ENCODE measurements at regions not wholly inside any gene's neighbourhood (a gene's known extent, or its start where the extent isn't known, plus 50 kb on each side); places are given as distances from the start of the nearest gene placed in this dataset.

DNA sequence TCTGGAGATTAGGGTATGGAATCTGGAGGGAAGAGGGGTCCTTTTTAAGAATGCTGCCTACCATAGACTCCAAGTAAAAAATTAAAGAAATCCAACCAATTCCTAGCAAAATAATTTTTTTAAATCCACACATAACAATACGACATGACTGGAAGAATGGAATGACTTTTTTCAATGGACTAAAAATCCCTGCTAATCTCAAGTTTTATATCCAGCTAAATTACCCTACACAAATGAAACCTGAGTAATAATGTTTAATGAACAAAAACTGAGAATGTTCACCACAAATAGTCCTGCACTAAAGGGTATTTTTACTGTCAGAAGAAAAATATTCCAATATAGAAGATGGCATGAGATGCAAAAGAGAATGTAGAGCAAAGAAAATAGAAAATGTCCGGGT is 220.3 kb upstream of the AGTR1 start:
- DNase-seq (ENCODE audit: low read depth in 1 of 2, low spot score in 1 of 2), result no peak
- no peak overlapping the region for H3K4me3 ChIP-seq (replicated peaks; ENCODE audit: insufficient read depth, low read length)
- no peak for TF ChIP-seq SPI1 (IDR thresholded peaks at IDR 0.05; ENCODE audit: borderline replicate concordance, low read depth)
- TF ChIP-seq, protein P1, sequence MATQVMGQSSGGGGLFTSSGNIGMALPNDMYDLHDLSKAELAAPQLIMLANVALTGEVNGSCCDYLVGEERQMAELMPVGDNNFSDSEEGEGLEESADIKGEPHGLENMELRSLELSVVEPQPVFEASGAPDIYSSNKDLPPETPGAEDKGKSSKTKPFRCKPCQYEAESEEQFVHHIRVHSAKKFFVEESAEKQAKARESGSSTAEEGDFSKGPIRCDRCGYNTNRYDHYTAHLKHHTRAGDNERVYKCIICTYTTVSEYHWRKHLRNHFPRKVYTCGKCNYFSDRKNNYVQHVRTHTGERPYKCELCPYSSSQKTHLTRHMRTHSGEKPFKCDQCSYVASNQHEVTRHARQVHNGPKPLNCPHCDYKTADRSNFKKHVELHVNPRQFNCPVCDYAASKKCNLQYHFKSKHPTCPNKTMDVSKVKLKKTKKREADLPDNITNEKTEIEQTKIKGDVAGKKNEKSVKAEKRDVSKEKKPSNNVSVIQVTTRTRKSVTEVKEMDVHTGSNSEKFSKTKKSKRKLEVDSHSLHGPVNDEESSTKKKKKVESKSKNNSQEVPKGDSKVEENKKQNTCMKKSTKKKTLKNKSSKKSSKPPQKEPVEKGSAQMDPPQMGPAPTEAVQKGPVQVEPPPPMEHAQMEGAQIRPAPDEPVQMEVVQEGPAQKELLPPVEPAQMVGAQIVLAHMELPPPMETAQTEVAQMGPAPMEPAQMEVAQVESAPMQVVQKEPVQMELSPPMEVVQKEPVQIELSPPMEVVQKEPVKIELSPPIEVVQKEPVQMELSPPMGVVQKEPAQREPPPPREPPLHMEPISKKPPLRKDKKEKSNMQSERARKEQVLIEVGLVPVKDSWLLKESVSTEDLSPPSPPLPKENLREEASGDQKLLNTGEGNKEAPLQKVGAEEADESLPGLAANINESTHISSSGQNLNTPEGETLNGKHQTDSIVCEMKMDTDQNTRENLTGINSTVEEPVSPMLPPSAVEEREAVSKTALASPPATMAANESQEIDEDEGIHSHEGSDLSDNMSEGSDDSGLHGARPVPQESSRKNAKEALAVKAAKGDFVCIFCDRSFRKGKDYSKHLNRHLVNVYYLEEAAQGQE (IDR thresholded peaks at IDR 0.05; ENCODE audit: insufficient replicate concordance, low read depth), result no peak
- TF ChIP-seq POLR2AphosphoS5 (IDR thresholded peaks at IDR 0.05; ENCODE audit: low read depth), result no peak
- H3K27ac ChIP-seq (replicated peaks), result no peak overlapping the region
- H3K27me3 ChIP-seq (ENCODE audit: insufficient read depth, poor library complexity, severe bottlenecking), result no peaks in the 10 kb centered on the region

DNA sequence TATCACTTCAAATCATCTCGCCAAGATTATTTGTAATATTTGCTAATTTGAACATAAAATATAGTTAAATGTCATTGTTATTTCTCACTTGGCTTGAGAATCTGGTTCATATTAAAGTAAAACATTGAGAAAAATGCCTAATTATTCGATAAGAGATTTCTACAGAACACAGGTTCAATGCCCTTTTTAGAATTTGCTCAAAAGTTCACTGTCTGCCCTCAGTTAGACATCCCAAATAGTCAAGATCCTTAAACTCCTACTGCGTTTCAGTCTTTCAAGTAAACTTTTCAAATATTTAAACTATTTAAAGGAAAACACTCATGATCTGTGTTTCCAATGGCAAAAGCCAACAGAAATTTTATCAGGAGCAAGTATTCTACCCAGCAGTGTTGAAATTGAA is 204.1 kb upstream of the AGTR1 start:
- Histone ChIP-seq H3K27me3 (ENCODE audit: insufficient read depth, poor library complexity, severe bottlenecking) (no peaks in the 10 kb centered on the region), H3K4me3 (replicated peaks; ENCODE audit: insufficient read depth, low read length) (no peak overlapping the region), H3K27ac (replicated peaks) (no peak overlapping the region)
- DNase-seq (ENCODE audit: low read depth in 1 of 2, low spot score in 1 of 2), result no peak
- no peak for TF ChIP-seq SPI1 (IDR thresholded peaks at IDR 0.05; ENCODE audit: borderline replicate concordance, low read depth)
- no peak for TF ChIP-seq GABPA (IDR thresholded peaks at IDR 0.05; ENCODE audit: low read depth)
- TF ChIP-seq POLR2AphosphoS5 (IDR thresholded peaks at IDR 0.05; ENCODE audit: low read depth), result no peak

DNA sequence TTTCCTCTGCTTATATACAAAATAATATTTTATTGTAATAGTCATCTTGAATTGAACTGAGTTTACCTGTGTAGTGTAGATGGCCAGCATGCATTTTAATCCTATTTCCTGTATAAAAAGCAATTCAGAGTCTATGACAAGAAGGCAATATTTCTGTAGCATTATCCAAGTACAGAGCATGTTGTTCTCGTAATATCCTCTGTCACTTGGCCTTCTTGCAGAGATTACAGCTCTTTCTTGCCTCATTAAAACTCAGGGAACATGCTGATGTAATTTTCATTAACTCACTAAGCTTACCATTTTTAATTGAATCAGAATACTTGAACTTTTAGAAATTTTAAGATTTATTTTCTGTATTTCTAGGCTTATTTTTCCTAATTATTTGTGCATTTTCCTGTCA is 203.3 kb upstream of the AGTR1 start:
- no peaks in the 10 kb centered on the region for H3K27me3 ChIP-seq (ENCODE audit: insufficient read depth, poor library complexity, severe bottlenecking)
- DNase-seq (ENCODE audit: low read depth in 1 of 2, low spot score in 1 of 2), result no peak
- TF ChIP-seq GABPA (IDR thresholded peaks at IDR 0.05; ENCODE audit: low read depth) (no peak), POLR2AphosphoS5 (IDR thresholded peaks at IDR 0.05; ENCODE audit: low read depth) (no peak), SPI1 (IDR thresholded peaks at IDR 0.05; ENCODE audit: borderline replicate concordance, low read depth) (no peak)
- TF ChIP-seq, protein P2, sequence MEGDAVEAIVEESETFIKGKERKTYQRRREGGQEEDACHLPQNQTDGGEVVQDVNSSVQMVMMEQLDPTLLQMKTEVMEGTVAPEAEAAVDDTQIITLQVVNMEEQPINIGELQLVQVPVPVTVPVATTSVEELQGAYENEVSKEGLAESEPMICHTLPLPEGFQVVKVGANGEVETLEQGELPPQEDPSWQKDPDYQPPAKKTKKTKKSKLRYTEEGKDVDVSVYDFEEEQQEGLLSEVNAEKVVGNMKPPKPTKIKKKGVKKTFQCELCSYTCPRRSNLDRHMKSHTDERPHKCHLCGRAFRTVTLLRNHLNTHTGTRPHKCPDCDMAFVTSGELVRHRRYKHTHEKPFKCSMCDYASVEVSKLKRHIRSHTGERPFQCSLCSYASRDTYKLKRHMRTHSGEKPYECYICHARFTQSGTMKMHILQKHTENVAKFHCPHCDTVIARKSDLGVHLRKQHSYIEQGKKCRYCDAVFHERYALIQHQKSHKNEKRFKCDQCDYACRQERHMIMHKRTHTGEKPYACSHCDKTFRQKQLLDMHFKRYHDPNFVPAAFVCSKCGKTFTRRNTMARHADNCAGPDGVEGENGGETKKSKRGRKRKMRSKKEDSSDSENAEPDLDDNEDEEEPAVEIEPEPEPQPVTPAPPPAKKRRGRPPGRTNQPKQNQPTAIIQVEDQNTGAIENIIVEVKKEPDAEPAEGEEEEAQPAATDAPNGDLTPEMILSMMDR (IDR thresholded peaks at IDR 0.05; ENCODE audit: insufficient read depth, low read length), result no peak
- TF ChIP-seq, protein P1 (IDR thresholded peaks at IDR 0.05; ENCODE audit: insufficient replicate concordance, low read depth), result no peak
- no peak overlapping the region for H3K27ac ChIP-seq (replicated peaks)
- H3K4me3 ChIP-seq (replicated peaks; ENCODE audit: insufficient read depth, low read length), result no peak overlapping the region

DNA sequence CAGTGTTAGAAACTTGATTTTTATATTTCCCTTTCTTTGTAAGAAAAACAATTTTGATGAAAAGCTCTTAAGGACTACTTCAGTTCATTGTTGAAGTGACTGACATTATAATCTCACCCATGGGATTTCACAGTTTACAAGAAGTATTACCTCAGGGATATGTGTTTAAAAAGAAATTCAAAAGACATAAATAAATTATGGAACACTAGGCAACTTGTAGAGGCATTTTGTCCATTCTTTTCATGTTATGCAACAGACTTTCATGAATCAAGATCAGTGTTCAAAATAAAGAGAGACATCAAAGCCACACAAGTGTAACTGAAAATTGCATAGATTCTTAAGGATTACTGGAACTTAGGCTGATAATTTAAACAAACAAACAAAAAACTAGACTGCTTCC is 196.8 kb upstream of the AGTR1 start:
- Histone ChIP-seq H3K27me3 (ENCODE audit: insufficient read depth, poor library complexity, severe bottlenecking) (no peaks in the 10 kb centered on the region), H3K4me3 (replicated peaks; ENCODE audit: insufficient read depth, low read length) (no peak overlapping the region), H3K27ac (replicated peaks) (no peak overlapping the region)
- DNase-seq (ENCODE audit: low read depth in 1 of 2, low spot score in 1 of 2), result no peak
- TF ChIP-seq POLR2AphosphoS5 (IDR thresholded peaks at IDR 0.05; ENCODE audit: low read depth) (no peak), SPI1 (IDR thresholded peaks at IDR 0.05; ENCODE audit: borderline replicate concordance, low read depth) (no peak), GABPA (IDR thresholded peaks at IDR 0.05; ENCODE audit: low read depth) (no peak)
- TF ChIP-seq, protein P1 (IDR thresholded peaks at IDR 0.05; ENCODE audit: insufficient replicate concordance, low read depth), result no peak
- TF ChIP-seq, protein P2 (IDR thresholded peaks at IDR 0.05; ENCODE audit: insufficient read depth, low read length), result no peak

Measured in HL-60 (cell line).